NT2/D1 (cell line): ENCODE measurements at regions not wholly inside any gene's neighbourhood (a gene's known extent, or its start where the extent isn't known, plus 50 kb on each side); places are given as distances from the start of the nearest gene placed in this dataset.

ENCODE experiments used
- DNase-seq: peaks from one replicate; pipeline ENCODE4 v3.0.0-alpha.2; 2011; ENCODE audit warnings: low read depth, low spot score
- H3K27me3 ChIP-seq: 2 replicates; pipeline ENCODE4 v1.6.0; 2011; ENCODE audit warnings: mild to moderate bottlenecking; ENCODE audit not compliant: insufficient read length, insufficient read depth
- H3K36me3 ChIP-seq: 2 replicates; pipeline ENCODE4 v1.6.1; 2011; ENCODE audit warnings: mild to moderate bottlenecking, low read length, mixed read lengths; ENCODE audit not compliant: insufficient read depth, insufficient read length
- H3K4me1 ChIP-seq: 2 replicates; pipeline ENCODE4 v1.5.1; 2011; ENCODE audit not compliant: insufficient read depth, insufficient read length
- H3K4me3 ChIP-seq: 2 replicates; pipeline ENCODE4 v1.5.1; 2011; ENCODE audit warnings: low read depth; ENCODE audit not compliant: insufficient read length
- H3K9ac ChIP-seq: 2 replicates; pipeline ENCODE4 v1.6.0; 2011; ENCODE audit warnings: low read depth; ENCODE audit not compliant: insufficient read length
- H3K9me3 ChIP-seq: 2 replicates; pipeline ENCODE4 v1.5.1; 2011; ENCODE audit warnings: mild to moderate bottlenecking, low read length; ENCODE audit not compliant: insufficient read depth
- SUZ12 ChIP-seq: IDR thresholded peaks from 2 replicates; pipeline ENCODE4 v1.6.1; 2011; ENCODE audit not compliant: insufficient read length, insufficient read depth; ENCODE audit errors: extremely low read depth
- YY1 ChIP-seq: IDR thresholded peaks from 2 replicates; pipeline ENCODE4 v1.6.1; 2011; ENCODE audit not compliant: insufficient read length, insufficient read depth
- ZNF274 ChIP-seq: IDR thresholded peaks from 2 replicates; pipeline ENCODE4 v1.6.1; 2011; ENCODE audit warnings: mild to moderate bottlenecking, low read depth, low read length

- no peak overlapping the region for H3K4me3 ChIP-seq
- no peak overlapping the region for H3K9ac ChIP-seq
- DNase-seq = no peak
- no peak for TF ChIP-seq YY1
- no peak for TF ChIP-seq SUZ12
- no peak for TF ChIP-seq ZNF274
- H3K27me3 ChIP-seq = no peaks in the 10 kb centered on the region
- peaks cover 7% of the 10 kb centered on the region for H3K9me3 ChIP-seq
- no peaks in the 10 kb centered on the region for H3K4me1 ChIP-seq
- H3K36me3 ChIP-seq = no peaks in the 10 kb centered on the region
Measured at GRCh38 chr2:150792780-150793300, 305.4 kb upstream of the RND3 start.

- TF ChIP-seq ZNF274 (no peak), SUZ12 (no peak), YY1 (no peak)
- Histone ChIP-seq H3K9ac (no peak overlapping the region), H3K4me3 (no peak overlapping the region), H3K4me1 (no peaks in the 10 kb centered on the region), H3K9me3 (peaks cover 7% of the 10 kb centered on the region), H3K36me3 (no peaks in the 10 kb centered on the region), H3K27me3 (no peaks in the 10 kb centered on the region)
- no peak for DNase-seq
Measured at GRCh38 chr2:150791567-150791966, 304.1 kb upstream of the RND3 start.

GRCh38 chr2:150789376-150789905 is 302.0 kb upstream of the RND3 start:
- Histone ChIP-seq H3K27me3 (no peaks in the 10 kb centered on the region), H3K4me1 (no peaks in the 10 kb centered on the region), H3K4me3 (no peak overlapping the region), H3K9ac (no peak overlapping the region), H3K9me3 (peaks cover 7% of the 10 kb centered on the region), H3K36me3 (no peaks in the 10 kb centered on the region)
- TF ChIP-seq SUZ12 (no peak), YY1 (no peak), ZNF274 (no peak)
- DNase-seq = no peak

- no peaks in the 10 kb centered on the region for H3K4me1 ChIP-seq
- H3K27me3 ChIP-seq = no peaks in the 10 kb centered on the region
- no peak for TF ChIP-seq SUZ12
- no peak for TF ChIP-seq YY1
- no peak for TF ChIP-seq ZNF274
- H3K36me3 ChIP-seq = no peaks in the 10 kb centered on the region
- H3K9me3 ChIP-seq = peaks cover 7% of the 10 kb centered on the region
- H3K4me3 ChIP-seq = no peak overlapping the region
- H3K9ac ChIP-seq = no peak overlapping the region
- DNase-seq = no peak
Measured at GRCh38 chr2:150788426-150789140, 301.1 kb upstream of the RND3 start.

- Histone ChIP-seq H3K9ac (no peak overlapping the region), H3K9me3 (peaks cover 7% of the 10 kb centered on the region), H3K36me3 (no peaks in the 10 kb centered on the region), H3K27me3 (no peaks in the 10 kb centered on the region), H3K4me1 (no peaks in the 10 kb centered on the region), H3K4me3 (no peak overlapping the region)
- no peak for DNase-seq
- TF ChIP-seq ZNF274 = no peak
- TF ChIP-seq YY1 = no peak
- no peak for TF ChIP-seq SUZ12
Measured at GRCh38 chr2:150787353-150788093, 300.1 kb upstream of the RND3 start.

GRCh38 chr2:150784389-150784788 is 296.9 kb upstream of the RND3 start:
- H3K9ac ChIP-seq = no peak overlapping the region
- no peak overlapping the region for H3K4me3 ChIP-seq
- no peaks in the 10 kb centered on the region for H3K4me1 ChIP-seq
- TF ChIP-seq ZNF274 (no peak), SUZ12 (no peak), YY1 (no peak)
- no peaks in the 10 kb centered on the region for H3K27me3 ChIP-seq
- no peaks in the 10 kb centered on the region for H3K9me3 ChIP-seq
- DNase-seq = no peak
- no peaks in the 10 kb centered on the region for H3K36me3 ChIP-seq

GRCh38 chr2:150783896-150784295 is 296.4 kb upstream of the RND3 start:
- DNase-seq = no peak
- H3K4me1 ChIP-seq = no peaks in the 10 kb centered on the region
- no peaks in the 10 kb centered on the region for H3K27me3 ChIP-seq
- H3K36me3 ChIP-seq = no peaks in the 10 kb centered on the region
- no peak overlapping the region for H3K9ac ChIP-seq
- H3K9me3 ChIP-seq = no peaks in the 10 kb centered on the region
- TF ChIP-seq SUZ12 (no peak), ZNF274 (no peak), YY1 (no peak)
- H3K4me3 ChIP-seq = no peak overlapping the region
